Pancreas (tissue), 10 donors: ENCODE measurements at regions not wholly inside any gene's neighbourhood (a gene's known extent, or its start where the extent isn't known, plus 50 kb on each side); places are given as distances from the start of the nearest gene placed in this dataset.
"Not testable (repeated sequence)": the region's sequence is repeated elsewhere in the genome, so short reads cannot be mapped to it uniquely, and the experiment has no call there.

Experiments used
- ATAC-seq, 4 donors: fragments of 200-7000 bp; cut with Tn5 transposase; one replicate each; pipeline versions ENCODE4 v1.8.0 to v1.9.1; 2020; ENCODE audit warnings: mild to moderate bottlenecking in 4 of 4, moderate library complexity in 4 of 4
- DNase-seq, 6 donors: peaks; one replicate each; pipeline ENCODE4 v3.0.0-alpha.2; 2020
- FAIRE-seq: peaks from 2 replicates; lab custom pipeline; 2012; peaks lifted over from hg19 to GRCh38; lab: Jason Lieb, UNC
- H3K27ac ChIP-seq, 4 donors: fragments of 200-600 bp; sonication (generic); 1 replicate in 3 of 4; 2 replicates in 1 of 4; pipeline versions ENCODE4 v1.5.0 to v1.8.0; 2020
- H3K27me3 ChIP-seq, 4 donors: fragments of 200-600 bp; one replicate each; pipeline ENCODE4 v1.8.0; 2021
- H3K36me3 ChIP-seq, 3 donors: fragments of 200-600 bp; sonication (generic) in 1 of 3; one replicate each; pipeline versions ENCODE4 v1.5.0 to v1.8.0; 2020 to 2021
- H3K4me1 ChIP-seq, 3 donors: fragments of 200-600 bp; one replicate each; pipeline ENCODE4 v1.8.0; 2021
- H3K4me3 ChIP-seq, 4 donors: fragments of 200-600 bp; sonication (generic) in 2 of 4; one replicate each; pipeline versions ENCODE4 v1.5.0 to v1.8.0; 2020 to 2021
- H3K9me3 ChIP-seq, 4 donors: fragments of 200-600 bp; one replicate each; pipeline ENCODE4 v1.8.0; 2021
- WGBS, 2 donors: extraction: QIAGEN DNeasy Blood & Tissue Kit; methylation state at CpG; one replicate each; pipeline ENCODE4 v1.1.7; 2013; 5-methylcytosine and 5-hydroxymethylcytosine counted together
- intact Hi-C, 3 donors: fragments of 100-400 bp; cut with DNase I; formaldehyde crosslinking; loops; one replicate each; pipeline versions ENCODE4 v1.11.1 to v1.14.2; 2022
- TF ChIP-seq, protein P1 (sequence below), 4 donors: fragments of 200-600 bp; sonication (generic) in 3 of 4; IDR thresholded peaks; one replicate each; pipeline versions ENCODE4 v1.5.0 to v1.8.0; 2021; ENCODE audit warnings: antibody characterized with exemption in 4 of 4
- donor health status: healthy with polysubstance abuse.
- donor health status: DM: no; HTN: no; CAD: no; lungs with moderate emphysema.
- donor health status: DM: no; HTN: no; CAD: no.
- donor health status: control.
- donor health status: control.
- donor health status: Bipolar disorder and iron deficiency.
- donor health status: DM: yes; HTN: yes; CAD: no.
- donor health status: DM: no; HTN: no; CAD: no.
- donor health status: DM: no; HTN: no; CAD: no.
- donor health status: DM: yes; HTN: yes; CAD: no.

DNA sequence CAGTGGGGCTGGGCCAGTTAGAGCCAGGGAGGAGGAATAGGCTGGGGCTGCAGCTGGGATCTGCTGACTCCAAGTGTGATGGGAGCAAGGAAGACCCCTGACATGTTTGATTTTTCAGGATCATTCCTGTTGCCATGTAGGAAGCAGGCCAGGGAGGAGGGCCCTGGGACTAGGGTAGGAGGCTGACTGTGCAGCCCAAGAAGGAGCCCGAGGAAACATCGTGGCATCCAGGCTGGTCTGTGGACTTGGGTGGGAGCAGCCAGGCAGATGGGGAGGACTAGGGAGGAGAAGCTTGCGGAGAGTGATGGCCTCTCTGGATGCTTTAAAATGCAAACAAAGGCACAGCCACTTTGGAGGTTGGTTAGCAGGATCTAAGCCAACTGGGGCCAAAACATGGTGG lies 311.4 kb upstream of the WSB1 start:
- H3K4me1 ChIP-seq, H3K27ac ChIP-seq, H3K9me3 ChIP-seq, FAIRE-seq, intact Hi-C loops, H3K36me3 ChIP-seq, H3K4me3 ChIP-seq, H3K27me3 ChIP-seq, ATAC-seq, DNase-seq: not testable (repeated sequence)
- 64 to 78% methylated on average over 3 of the region's 3 CpGs for WGBS, 2 donors

DNA sequence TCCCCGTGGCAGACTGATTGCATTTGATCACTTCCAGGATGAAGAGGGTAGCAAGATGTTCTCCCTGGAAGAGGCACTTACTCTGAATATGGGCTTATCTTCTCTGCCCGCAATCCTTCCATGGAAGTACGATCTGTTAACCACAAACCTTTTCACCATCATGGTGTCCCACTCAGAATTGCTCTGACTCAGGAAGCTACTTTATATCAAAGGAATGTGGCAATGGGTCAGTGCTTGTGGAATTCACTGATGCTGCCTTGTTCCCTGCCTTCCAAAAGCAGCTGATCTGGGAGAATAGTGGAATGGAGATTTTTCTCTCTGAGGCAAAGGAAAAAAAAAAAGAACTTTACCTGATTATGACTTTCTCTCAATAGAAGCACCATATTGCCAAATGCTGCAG lies 306.1 kb upstream of the WSB1 start:
- H3K9me3 ChIP-seq, intact Hi-C loops, H3K4me1 ChIP-seq, H3K27me3 ChIP-seq, H3K27ac ChIP-seq, H3K4me3 ChIP-seq, FAIRE-seq, ATAC-seq, H3K36me3 ChIP-seq, DNase-seq: not testable (repeated sequence)
- 49 to 58% methylated on average over 3 of the region's 3 CpGs for WGBS, 2 donors

DNA sequence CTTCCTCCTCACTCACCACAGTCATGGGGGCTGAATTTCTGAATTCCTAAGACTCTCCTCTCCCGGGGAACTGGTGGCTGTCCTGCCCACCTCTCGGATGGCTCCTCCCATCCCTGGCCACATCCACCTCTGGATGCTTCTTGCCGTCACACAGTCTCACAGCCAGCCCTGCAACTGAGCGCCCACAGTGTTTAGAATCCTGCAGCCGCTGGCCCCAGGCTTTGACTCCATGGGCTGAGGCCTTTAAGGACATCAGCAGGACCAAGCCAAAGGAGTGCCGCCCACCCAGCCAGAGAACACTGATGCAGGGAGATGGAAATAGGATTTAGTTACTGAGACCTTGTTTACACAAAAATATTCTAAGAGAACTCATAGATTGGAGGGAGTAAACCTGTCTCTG lies 299.3 kb upstream of the WSB1 start:
- DNase-seq, H3K9me3 ChIP-seq, H3K27ac ChIP-seq, H3K27me3 ChIP-seq, H3K4me1 ChIP-seq, ATAC-seq, FAIRE-seq, intact Hi-C loops, H3K4me3 ChIP-seq, H3K36me3 ChIP-seq: not testable (repeated sequence)
- 52 to 59% methylated on average over 6 of the region's 6 CpGs for whole genome bisulfite sequencing, 2 donors

DNA sequence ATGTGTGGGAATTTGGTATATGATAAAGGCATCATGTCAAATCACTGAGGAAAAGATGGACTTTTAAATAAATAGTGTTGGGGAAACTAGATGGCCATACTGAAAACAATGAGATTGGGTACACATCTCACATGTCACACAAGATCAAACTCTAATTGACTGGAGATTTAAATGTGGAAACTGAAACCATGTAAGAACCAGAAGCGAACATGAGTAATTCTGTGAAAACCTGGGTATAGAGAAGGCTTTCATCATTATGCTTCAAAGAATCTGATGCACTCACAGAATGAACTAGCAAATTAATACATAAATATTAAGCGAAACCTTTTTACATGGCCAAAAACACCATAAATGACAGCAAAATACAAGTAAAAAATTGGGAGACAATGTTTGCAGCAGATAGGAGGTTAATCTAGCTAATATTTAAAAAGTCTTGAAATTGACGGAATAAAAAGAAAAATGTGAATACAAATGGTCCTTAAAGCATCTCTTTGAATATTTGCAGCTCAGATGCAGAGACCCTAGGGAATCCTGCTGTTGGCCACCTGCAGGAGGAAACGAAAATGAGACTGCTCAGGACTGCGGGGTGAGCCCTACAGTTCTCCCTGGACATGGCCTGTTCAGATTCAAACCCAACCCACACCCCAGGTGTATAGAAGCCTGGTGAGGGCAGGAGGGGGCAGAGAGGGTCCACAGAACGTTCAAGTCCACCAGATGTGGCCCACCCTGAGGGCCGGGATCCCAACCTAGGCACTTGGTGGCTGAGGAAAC lies 297.6 kb upstream of the WSB1 start:
- H3K27me3 ChIP-seq, H3K36me3 ChIP-seq, DNase-seq, intact Hi-C loops, H3K4me1 ChIP-seq, H3K9me3 ChIP-seq, H3K4me3 ChIP-seq, ATAC-seq, H3K27ac ChIP-seq, FAIRE-seq: not testable (repeated sequence)
- WGBS, 2 donors = 50 to 54% methylated on average over 7 of the region's 7 CpGs

DNA sequence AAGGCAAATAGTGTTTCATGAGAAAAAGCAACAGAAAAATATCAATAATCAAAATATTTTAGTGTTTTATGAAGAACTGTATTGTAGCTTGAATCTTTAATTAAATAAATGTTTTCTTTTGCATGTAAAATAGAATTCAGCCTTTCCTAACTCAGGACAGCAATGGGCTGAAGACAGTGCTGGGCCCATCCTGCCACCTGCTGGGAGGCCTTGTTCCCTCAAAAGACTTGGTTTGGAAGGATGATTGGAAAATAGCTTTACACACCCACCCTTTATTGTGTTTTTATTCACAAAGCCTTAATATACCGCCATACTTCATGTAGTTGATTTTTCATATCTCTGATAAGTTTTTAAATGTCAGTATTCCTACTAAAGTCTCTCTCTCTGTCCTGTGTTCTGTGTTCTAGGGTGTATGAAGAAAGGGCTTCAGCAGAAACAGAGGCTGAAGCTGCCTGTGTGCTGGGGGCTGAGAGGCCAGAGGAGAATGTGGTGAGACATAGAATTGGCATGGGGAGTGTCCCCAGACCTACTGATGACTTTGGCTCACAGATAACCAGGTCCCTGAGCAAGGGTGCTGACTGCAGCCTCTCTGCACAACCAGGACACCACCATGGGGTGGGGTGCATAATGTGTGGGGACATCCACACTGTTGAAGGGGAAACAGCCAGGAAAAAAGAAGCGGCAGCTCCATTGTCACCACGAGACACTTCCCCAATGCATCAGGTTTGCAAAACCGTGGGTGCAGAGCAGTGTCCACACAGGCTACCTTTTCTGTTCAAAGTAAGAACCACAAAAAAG lies 286.0 kb upstream of the WSB1 start:
- FAIRE-seq, intact Hi-C loops, H3K27ac ChIP-seq, H3K4me3 ChIP-seq, H3K4me1 ChIP-seq, H3K27me3 ChIP-seq, ATAC-seq, DNase-seq, H3K9me3 ChIP-seq, H3K36me3 ChIP-seq: not testable (repeated sequence)
- 54 to 63% methylated on average over 4 of the region's 4 CpGs for WGBS, 2 donors

DNA sequence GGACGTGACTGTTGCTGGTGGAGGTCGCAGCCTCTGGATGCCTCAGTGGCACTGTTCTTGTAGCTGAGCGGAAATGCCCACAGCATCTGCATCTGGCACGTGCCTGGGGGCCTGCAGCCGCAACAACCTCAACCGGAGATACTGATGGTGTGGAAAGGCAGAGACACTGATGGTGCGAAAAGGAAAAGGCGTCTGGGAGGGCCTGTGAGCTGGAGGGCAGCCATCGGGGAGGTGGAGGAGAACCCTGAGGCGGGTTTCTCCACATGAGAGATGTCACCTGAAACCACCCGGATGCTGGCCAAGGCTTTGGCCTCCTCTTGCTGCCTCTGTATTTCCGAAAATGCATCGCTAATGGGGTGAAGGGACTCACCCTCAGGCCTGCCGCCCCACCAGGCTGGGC lies 284.8 kb upstream of the WSB1 start:
- TF ChIP-seq, protein P1, sequence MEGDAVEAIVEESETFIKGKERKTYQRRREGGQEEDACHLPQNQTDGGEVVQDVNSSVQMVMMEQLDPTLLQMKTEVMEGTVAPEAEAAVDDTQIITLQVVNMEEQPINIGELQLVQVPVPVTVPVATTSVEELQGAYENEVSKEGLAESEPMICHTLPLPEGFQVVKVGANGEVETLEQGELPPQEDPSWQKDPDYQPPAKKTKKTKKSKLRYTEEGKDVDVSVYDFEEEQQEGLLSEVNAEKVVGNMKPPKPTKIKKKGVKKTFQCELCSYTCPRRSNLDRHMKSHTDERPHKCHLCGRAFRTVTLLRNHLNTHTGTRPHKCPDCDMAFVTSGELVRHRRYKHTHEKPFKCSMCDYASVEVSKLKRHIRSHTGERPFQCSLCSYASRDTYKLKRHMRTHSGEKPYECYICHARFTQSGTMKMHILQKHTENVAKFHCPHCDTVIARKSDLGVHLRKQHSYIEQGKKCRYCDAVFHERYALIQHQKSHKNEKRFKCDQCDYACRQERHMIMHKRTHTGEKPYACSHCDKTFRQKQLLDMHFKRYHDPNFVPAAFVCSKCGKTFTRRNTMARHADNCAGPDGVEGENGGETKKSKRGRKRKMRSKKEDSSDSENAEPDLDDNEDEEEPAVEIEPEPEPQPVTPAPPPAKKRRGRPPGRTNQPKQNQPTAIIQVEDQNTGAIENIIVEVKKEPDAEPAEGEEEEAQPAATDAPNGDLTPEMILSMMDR (IDR thresholded peaks at IDR 0.05) = no peak
- Histone ChIP-seq H3K27me3 (no peaks in the 10 kb centered on the region), H3K36me3 (no peaks in the 10 kb centered on the region), H3K9me3 (no peaks in the 10 kb centered on the region), H3K4me3 (no peak overlapping the region), H3K4me1 (no peaks in the 10 kb centered on the region), H3K27ac (no peak overlapping the region)
- FAIRE-seq (no peak), DNase-seq (no peak), ATAC-seq (no peak)
- intact Hi-C loops = no loop called here
- WGBS, 2 donors = 68 to 72% methylated on average over 13 to 14 of the region's 14 CpGs

DNA sequence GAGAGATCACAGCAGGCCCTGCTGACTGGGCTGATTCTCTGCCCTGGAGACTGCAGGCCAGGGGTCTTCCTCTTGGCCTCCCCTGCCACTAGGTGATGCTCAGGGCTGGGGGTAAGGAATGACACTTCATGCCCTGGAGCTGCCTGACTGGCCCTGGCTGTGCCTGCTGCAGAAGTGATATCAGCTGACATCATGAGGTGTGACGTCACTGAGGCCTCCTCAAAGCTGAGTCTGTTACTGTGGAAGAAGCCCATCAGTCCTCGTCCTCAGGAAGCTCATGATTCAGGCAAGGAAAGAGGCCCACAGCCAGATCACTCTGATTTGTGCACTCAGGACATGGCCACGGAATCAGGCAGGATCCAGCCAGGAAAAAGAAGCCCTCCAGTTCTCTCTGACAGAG lies 283.8 kb upstream of the WSB1 start:
- H3K27me3 ChIP-seq, H3K9me3 ChIP-seq, DNase-seq, FAIRE-seq, H3K36me3 ChIP-seq, intact Hi-C loops, ATAC-seq, H3K27ac ChIP-seq, H3K4me3 ChIP-seq, H3K4me1 ChIP-seq: not testable (repeated sequence)
- 23 to 29% methylated on average over 3 of the region's 3 CpGs for WGBS, 2 donors

DNA sequence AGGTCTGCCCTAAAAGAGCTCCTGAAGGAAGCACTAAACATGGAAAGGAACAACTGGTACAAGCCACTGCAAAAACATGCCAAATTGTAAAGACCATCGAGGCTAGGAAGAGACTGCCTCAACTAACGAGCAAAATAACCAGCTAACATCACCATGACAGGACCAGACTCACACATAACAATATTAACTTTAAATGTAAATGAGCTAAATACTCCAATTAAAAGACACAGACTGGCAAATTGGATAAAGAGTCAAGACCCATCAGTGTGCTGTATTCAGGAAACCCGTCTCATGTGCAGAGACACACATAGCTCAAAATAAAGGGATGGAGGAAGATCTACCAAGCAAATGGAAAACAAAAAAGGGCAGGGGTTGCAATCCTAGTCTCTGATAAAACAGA lies 263.4 kb upstream of the WSB1 start:
- 35 to 50% methylated on average over 3 of the region's 3 CpGs for WGBS, 2 donors
- H3K4me1 ChIP-seq, H3K36me3 ChIP-seq, DNase-seq, FAIRE-seq, H3K4me3 ChIP-seq, H3K27ac ChIP-seq, H3K9me3 ChIP-seq, H3K27me3 ChIP-seq, intact Hi-C loops, ATAC-seq: not testable (repeated sequence)
